ENCODE measurements at regions not wholly inside any gene's neighbourhood (a gene's known extent, or its start where the extent isn't known, plus 50 kb on each side); places are given as distances from the start of the nearest gene placed in this dataset.

GRCh38 chr10:118472415-118473304 lies 122.8 kb downstream of the PRLHR start:
- intact Hi-C loops (cut with DNase I; ENCODE audit: low total_unique reads) (no loop called here), in situ Hi-C loops (cut with MboI; ENCODE audit: low pct_ligation_motif_present in 1 of 4, low pct_unique_long_range_greater_than_20kb in 1 of 4, low sequenced_read_pairs in 3 of 4) (loop anchor here in 2 of 4 donors (25.0 kb wide), 2 partner anchors 110 to 935 kb away; partner anchors contain the start of gene EMX2 (in 1 of the 2))
- Histone ChIP-seq H3K36me3 (no peaks in the 10 kb centered on the region), H3K27me3 (peaks cover 24% of the 10 kb centered on the region), H3K4me3 (no peak overlapping the region), H3K4me1 (no peaks in the 10 kb centered on the region), H3K9me3 (no peaks in the 10 kb centered on the region), H3K27ac (no peak overlapping the region)
- no peak for DNase-seq
- TF ChIP-seq POLR2AphosphoS5 (IDR thresholded peaks at IDR 0.05) (no peak), CTCF (IDR thresholded peaks at IDR 0.05) (no peak), POLR2A (IDR thresholded peaks at IDR 0.05) (no peak), EP300 (IDR thresholded peaks at IDR 0.05; ENCODE audit: low read depth) (no peak)
- WGBS, 2 donors (ENCODE audit: low coverage in 1 of 2): 68% methylated on average over 12 of the region's 12 CpGs; no CpG with 5 or more reads in 1 of the 2 donors

- Histone ChIP-seq H3K27me3 (peaks cover 32% of the 10 kb centered on the region), H3K27ac (no peak overlapping the region), H3K36me3 (no peaks in the 10 kb centered on the region), H3K9me3 (no peaks in the 10 kb centered on the region), H3K4me3 (no peak overlapping the region), H3K4me1 (no peaks in the 10 kb centered on the region)
- intact Hi-C loops (cut with DNase I; ENCODE audit: low total_unique reads) (no loop called here), in situ Hi-C loops (cut with MboI; ENCODE audit: low pct_ligation_motif_present in 1 of 4, low pct_unique_long_range_greater_than_20kb in 1 of 4, low sequenced_read_pairs in 3 of 4) (loop anchor here in 2 of 4 donors (25.0 kb wide), 2 partner anchors 110 to 935 kb away; partner anchors contain the start of gene EMX2 (in 1 of the 2))
- 81% methylated on average over 4 of the region's 4 CpGs; no CpG with 5 or more reads in 1 of the 2 donors for WGBS, 2 donors (ENCODE audit: low coverage in 1 of 2)
- no peak for DNase-seq
- TF ChIP-seq POLR2A (IDR thresholded peaks at IDR 0.05) (no peak), CTCF (IDR thresholded peaks at IDR 0.05) (no peak), POLR2AphosphoS5 (IDR thresholded peaks at IDR 0.05) (no peak), EP300 (IDR thresholded peaks at IDR 0.05; ENCODE audit: low read depth) (no peak)
Observed at GRCh38 chr10:118471863-118472262, 123.6 kb downstream of the PRLHR start.

GRCh38 chr10:118470470-118470869 lies 125.0 kb downstream of the PRLHR start:
- intact Hi-C loops (cut with DNase I; ENCODE audit: low total_unique reads) (no loop called here), in situ Hi-C loops (cut with MboI; ENCODE audit: low pct_ligation_motif_present in 1 of 4, low pct_unique_long_range_greater_than_20kb in 1 of 4, low sequenced_read_pairs in 3 of 4) (loop anchor here in 2 of 4 donors (25.0 kb wide), 2 partner anchors 108 to 933 kb away; partner anchors contain the start of gene EMX2 (in 1 of the 2))
- Histone ChIP-seq H3K27me3 (peaks cover 42% of the 10 kb centered on the region), H3K4me1 (no peaks in the 10 kb centered on the region), H3K36me3 (no peaks in the 10 kb centered on the region), H3K4me3 (no peak overlapping the region), H3K9me3 (no peaks in the 10 kb centered on the region), H3K27ac (no peak overlapping the region)
- DNase-seq: no peak
- no peak for TF ChIP-seq EP300 (IDR thresholded peaks at IDR 0.05; ENCODE audit: low read depth)
- TF ChIP-seq POLR2A (IDR thresholded peaks at IDR 0.05): no peak
- no peak for TF ChIP-seq CTCF (IDR thresholded peaks at IDR 0.05)
- no peak for TF ChIP-seq POLR2AphosphoS5 (IDR thresholded peaks at IDR 0.05)
- WGBS, 2 donors (ENCODE audit: low coverage in 1 of 2): 19 to 33% methylated on average over 1 of the region's 1 CpG

GRCh38 chr10:118467200-118467599 lies 125.1 kb upstream of the FAM204A start:
- Histone ChIP-seq H3K4me1 (no peaks in the 10 kb centered on the region), H3K4me3 (no peak overlapping the region), H3K9me3 (no peaks in the 10 kb centered on the region), H3K27ac (no peak overlapping the region), H3K36me3 (no peaks in the 10 kb centered on the region), H3K27me3 (peaks cover 38% of the 10 kb centered on the region)
- in situ Hi-C loops (cut with MboI; ENCODE audit: low pct_ligation_motif_present in 1 of 4, low pct_unique_long_range_greater_than_20kb in 1 of 4, low sequenced_read_pairs in 3 of 4) (loop anchor here in 2 of 4 donors (25.0 kb wide), 2 partner anchors 105 to 930 kb away; partner anchors contain the start of gene EMX2 (in 1 of the 2)), intact Hi-C loops (cut with DNase I; ENCODE audit: low total_unique reads) (no loop called here)
- WGBS, 2 donors (ENCODE audit: low coverage in 1 of 2): 24 to 44% methylated on average over 6 of the region's 6 CpGs
- TF ChIP-seq EP300 (IDR thresholded peaks at IDR 0.05; ENCODE audit: low read depth) (no peak), POLR2AphosphoS5 (IDR thresholded peaks at IDR 0.05) (no peak), POLR2A (IDR thresholded peaks at IDR 0.05) (no peak), CTCF (IDR thresholded peaks at IDR 0.05) (no peak)
- no peak for DNase-seq
